Astrocyte of the hippocampus (primary cell): ENCODE measurements at regions not wholly inside any gene's neighbourhood (a gene's known extent, or its start where the extent isn't known, plus 50 kb on each side); places are given as distances from the start of the nearest gene placed in this dataset.

ENCODE experiments used
- DNase-seq: peaks from one replicate; pipeline ENCODE4 v3.0.0; 2011; ENCODE audit warnings: low read depth, low spot score

DNA sequence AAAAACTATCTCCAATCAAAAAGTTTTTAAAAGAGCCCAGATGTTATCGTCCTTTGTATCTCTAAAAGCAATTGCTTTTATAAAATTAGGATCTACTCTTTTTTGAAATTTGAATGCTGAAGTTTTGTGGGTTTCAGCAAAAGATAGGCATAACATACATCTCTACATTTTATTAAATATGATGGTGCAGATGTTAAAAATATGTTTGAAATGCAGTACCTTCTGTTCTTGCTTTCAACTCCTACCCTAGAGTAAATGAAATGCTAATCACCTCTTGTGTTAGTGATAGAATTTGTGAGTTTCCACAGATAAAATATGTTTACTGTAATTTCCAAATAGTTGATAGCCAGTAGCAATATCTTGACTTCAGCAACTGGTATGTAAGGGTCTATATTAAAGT is 95.7 kb upstream of the VPREB1 start:
- no peak for DNase-seq

DNA sequence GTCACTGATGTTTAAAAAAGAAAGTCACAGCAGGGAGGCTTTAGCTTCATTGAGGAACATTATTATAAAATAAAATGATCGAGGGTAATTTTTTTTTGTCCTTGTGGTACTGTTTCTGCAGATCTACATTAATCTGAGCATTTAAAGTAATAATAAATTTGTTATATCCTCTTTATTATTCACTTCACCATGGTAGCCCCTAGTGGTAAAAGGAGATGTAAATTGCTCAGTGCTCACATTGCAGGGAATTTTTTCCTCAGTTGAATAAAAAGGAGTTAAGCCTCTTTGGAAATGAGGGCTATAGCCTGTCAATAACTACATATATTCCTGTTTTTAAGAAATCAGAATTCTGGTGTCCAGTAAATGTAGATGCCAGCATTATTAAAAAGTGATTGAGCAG is 99.7 kb upstream of the VPREB1 start:
- DNase-seq: no peak

GRCh38 chr22:22143448-22143847 is 101.1 kb upstream of the VPREB1 start:
- DNase-seq: no peak

DNA sequence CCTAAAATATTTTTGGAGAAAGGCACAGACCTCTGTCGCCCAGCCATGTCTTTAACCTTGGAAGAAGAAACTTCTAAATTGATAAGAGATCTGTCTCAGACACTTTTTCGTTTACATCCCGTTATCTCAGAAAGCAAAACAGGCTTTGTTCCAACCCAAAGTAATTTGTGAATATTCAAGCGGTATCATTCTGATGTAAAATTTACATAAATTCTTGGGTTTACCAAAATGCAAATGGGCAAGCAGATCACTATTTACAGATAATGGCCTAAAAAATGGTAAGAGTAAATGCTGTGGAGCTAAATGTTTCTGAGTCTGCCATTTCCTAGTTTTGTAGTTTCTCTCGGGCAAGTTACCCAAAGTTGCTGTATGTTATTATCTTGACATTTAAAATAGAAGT is 101.9 kb upstream of the VPREB1 start:
- DNase-seq: no peak

DNA sequence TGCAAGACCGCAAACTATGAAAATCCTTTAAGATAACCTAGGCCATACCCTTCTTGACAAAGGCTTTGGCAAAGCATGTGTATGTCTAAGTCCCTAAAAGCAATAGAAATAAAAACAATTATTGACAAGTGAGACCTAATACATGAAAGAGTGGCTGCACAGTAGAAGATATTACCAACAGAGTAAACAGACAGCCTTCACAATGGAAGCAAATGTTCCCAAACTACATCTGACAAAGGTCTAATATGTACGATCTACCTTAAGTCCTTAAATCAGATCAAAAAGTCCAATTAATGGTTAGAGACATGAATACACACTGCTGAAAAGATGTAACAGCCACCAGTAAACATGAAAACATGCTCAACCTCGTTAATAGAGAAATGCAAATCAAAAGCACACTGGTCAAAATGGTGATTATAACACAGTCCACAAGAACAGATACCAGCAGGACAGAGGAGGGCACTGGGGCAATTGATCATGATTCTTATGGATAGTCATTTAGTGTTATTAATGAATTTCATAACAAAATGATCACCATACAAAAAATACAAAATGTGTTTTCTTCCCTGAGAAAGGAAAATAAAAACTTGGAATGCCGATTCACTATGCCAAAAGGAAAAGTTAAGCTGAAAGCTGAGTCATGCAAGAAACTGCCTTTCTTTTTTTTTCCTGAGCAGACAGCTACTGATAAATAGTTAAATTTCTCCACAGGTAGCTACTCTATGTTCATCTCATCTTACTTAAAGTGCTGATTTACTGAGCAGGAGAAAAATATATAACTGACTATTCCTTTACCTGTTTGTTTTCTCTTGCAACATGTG is 102.6 kb upstream of the VPREB1 start:
- DNase-seq: no peak

DNA sequence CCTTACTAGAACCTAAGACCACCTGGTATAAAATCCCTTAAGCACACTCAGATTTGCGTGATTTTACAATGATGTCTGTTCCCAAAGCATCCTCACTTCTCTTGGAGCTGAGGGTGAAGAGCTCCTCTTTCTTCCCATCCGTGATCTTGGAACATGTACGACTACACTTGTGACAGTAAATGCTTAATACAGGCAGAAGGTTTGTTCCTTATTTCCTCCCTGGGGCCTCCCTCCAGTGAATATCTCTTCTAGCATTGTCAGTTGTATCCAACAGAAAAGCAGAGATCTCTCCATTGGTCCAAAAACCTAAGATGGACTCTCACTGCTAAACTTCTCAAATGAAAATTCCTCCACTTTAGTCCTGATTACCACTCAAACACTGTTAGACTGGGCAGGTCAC is 103.6 kb upstream of the VPREB1 start:
- no peak for DNase-seq

- DNase-seq: no peak
Observed at GRCh38 chr22:22139364-22139763, 105.2 kb upstream of the VPREB1 start.

- no peak for DNase-seq
Observed at GRCh38 chr22:22138915-22139314, 105.7 kb upstream of the VPREB1 start.

DNA sequence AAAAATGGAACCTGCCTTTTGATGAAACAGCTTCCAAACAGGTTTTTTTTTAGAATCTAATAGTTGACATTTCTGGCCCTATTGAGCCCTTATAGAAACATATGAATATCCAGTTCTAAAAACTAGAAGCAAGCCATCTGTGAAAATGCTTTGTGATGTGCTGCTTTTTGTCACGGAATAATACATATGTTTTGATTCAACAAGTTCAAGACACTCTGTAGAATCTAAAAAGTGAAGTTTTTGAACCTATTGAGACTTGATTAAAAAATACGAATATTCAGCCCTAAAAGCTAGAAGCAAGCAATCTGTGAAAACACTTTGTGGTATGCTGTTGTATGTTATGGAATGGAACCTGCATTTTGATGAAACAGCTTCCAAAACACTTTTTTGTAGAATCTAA is 106.7 kb upstream of the VPREB1 start:
- DNase-seq: no peak

- no peak for DNase-seq
Observed at GRCh38 chr22:22133910-22134309, 110.7 kb upstream of the VPREB1 start.

DNA sequence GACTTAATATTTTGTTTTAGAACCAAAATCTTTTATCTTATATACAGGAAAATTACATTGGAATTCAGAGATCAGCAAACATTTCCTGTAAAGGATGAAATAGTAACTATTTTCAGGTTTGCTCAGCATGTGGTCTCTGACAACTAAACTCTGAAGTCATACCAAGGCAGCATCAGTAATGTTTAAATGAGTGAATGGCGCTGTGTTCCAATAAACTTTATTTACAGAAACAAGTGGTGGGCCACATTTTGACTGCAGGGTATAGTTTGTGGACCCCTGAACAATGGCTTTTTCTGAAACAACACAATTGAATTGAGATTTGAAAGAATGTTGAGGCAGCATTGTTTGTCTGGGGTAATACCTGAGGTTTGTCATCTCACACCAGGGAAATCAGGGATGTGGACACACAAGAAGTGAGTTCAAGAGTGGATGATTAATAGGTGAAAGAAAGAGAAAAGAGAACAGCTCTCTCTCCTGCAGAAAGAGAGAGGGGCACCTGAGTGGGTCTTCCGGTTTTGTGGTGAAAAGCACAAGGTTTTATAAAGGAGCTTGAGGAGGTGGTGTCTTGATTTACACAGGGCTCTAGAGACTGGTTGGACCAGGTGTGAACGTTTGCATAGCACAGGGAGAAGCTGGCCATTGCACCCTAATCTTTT is 113.5 kb upstream of the VPREB1 start:
- DNase-seq: no peak

DNA sequence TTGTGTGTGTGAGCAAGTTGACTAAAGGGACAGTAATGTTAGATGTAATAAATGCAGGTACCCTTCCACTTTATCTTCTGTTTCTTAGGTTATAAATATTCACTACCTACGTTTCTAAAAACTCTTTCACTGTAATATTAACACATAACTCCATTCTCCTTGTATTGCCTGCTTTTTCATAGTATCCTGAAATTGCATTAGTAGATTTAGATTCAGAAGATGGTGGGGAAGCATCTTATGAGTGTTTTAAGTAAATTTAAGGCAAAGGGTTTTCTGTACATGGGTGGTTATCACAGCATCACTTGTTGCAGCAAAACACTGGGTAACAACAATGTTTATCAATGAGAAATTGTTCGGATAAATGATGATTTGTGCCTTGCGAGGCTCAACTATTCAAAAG is 115.2 kb upstream of the VPREB1 start:
- DNase-seq: no peak

DNA sequence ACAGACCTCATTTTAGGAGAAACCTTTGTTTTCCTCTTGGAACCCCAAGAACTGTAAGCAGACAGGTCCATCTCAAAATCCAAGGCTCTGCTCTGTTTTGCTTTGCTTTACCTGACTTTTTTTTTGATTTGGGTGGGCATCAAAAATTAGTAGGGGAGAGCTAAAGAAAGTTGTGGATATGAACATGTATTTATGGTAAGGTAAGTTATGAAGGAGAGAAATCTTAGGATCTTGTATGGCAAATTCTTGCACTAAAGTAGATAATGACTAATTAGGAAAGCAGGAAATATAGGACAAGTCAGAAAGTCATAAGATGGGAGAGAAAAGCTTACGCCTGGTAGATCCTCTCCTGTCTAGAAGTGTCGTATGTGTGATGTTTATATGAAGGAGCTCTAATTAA is 116.1 kb upstream of the VPREB1 start:
- no peak for DNase-seq

DNA sequence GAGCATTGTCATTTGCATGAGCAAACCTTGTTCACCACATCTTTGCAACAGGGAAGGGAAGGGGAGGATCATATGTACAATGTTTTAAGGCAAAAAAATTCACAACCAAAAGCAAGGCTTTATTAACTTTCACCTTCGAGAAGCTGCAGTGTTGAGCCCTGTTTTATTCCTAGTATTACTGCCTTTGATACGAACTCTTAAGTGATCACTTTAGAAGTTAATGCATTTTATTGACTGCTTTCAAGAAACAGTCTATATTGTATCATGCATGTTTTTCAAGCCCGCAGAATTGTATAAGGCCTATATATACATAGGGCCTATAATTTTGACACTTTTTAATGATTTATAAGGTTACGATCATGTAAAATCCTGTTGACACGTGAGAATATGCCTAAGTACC is 117.5 kb upstream of the VPREB1 start:
- no peak for DNase-seq

- no peak for DNase-seq
Observed at GRCh38 chr22:22125579-22126468, 118.8 kb upstream of the VPREB1 start.

GRCh38 chr22:22125028-22125578 is 119.5 kb upstream of the VPREB1 start:
- DNase-seq: no peak

GRCh38 chr22:22124374-22124773 is 120.2 kb upstream of the VPREB1 start:
- DNase-seq: no peak

DNA sequence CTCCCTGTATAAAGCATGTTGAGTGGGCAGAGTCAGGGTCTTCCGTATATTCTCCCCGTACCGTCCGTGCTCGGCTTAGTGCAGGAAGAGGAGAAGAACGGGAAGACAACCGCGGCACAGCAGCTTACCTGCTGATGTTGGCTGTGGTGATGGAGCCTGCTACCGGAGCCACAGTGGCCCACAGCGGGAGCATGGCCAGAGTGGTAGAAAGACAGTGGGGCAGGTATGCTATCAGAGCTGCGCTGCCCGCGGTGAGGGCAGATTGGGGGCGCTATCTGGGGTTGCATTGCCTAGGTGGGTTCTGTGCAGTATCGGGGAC is 120.7 kb upstream of the VPREB1 start:
- no peak for DNase-seq

GRCh38 chr22:22123118-22123959 is 121.2 kb upstream of the VPREB1 start:
- no peak for DNase-seq

DNA sequence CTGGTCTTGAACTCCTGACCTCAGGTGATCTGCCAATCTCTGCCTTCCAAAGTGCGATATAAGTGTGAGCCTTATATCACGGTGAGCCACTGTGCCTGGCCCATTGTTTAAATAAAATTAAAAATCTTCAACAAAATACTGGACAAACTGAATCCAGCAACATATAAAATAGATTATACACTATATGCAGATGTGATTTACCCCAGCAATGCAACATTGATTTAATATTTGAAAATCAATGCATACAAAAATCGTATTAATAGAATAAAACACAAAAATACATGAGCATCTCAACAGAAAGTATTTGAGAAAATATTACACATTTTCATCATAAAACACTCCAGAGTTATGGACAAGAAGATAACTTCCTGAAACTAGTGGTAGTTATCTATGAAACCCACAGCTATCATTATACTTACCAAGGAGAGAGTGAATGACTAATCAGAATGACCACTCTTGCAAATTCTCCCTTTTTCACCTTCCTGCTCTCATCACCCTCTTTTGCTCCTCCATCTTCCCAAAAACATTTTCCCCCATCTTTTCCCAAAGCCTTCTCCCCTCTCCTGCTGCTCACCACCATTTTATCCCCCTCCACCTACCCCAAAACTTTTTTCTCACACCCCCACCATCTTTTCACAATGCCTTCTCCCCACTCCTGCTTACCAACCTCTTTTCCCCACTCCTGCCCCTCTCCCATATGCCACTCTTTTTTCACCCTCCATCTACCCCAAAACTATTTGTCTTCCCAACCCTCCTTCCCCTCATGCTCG is 122.1 kb upstream of the VPREB1 start:
- no peak for DNase-seq

DNA sequence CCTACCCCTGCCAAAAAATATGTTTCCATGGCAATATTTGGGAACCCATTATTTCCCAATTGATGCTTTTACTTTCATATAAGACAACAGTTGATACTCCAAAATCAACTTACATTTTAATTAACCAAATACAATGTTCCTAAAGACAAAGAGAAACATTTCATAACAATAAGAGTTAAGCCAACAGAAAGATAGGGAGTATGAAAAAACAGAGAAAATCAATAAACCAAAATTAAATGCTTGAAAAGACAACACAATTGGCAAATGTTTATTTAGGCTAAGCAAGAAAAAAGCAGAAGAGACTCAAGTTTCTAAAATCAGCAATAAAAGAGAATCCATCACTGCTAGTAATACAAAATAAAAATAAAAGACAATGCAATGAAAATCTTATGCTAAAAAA is 123.1 kb upstream of the VPREB1 start:
- no peak for DNase-seq
